Suppressor macrophage treated with lipopolysaccharide for 1 hour (primary cell): ENCODE measurements at regions not wholly inside any gene's neighbourhood (a gene's known extent, or its start where the extent isn't known, plus 50 kb on each side); places are given as distances from the start of the nearest gene placed in this dataset.
"Not testable (repeated sequence)": the region's sequence is repeated elsewhere in the genome, so short reads cannot be mapped to it uniquely, and the experiment has no call there.

Experiments
- DNase-seq, 3 donors: peaks; one replicate each; pipeline ENCODE4 v3.0.0-alpha.2; 2020 to 2022

- DNase-seq, result no peak
Measured at GRCh38 chr1:113269168-113269963, 120.9 kb upstream of the MAGI3 start.

- DNase-seq, result no peak
Measured at GRCh38 chr1:113271039-113271438, 119.3 kb upstream of the MAGI3 start.

GRCh38 chr1:113275083-113275482, 115.2 kb upstream of the MAGI3 start:
- DNase-seq, result peak in 1 of 3 donors; percentile 0

DNA sequence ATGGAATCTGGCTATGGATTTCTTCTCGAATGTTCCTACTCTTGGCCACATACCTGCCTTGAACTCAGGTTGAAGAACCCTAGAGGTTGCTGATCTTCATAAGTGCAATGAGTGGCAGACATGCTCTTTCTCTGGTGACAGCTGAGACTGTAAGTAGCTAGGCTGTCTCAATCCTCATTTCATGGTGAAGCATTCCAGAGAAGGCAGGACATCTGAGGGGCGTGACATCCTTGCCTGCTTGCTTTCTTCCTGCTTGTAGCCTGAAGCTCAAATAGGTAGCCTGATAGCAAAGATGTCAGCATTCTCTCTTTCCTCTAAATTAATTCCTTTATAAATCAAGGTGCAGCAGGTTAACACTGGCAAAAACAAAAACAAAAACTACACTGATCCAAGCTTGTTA, 114.6 kb upstream of the MAGI3 start:
- no peak for DNase-seq

DNA sequence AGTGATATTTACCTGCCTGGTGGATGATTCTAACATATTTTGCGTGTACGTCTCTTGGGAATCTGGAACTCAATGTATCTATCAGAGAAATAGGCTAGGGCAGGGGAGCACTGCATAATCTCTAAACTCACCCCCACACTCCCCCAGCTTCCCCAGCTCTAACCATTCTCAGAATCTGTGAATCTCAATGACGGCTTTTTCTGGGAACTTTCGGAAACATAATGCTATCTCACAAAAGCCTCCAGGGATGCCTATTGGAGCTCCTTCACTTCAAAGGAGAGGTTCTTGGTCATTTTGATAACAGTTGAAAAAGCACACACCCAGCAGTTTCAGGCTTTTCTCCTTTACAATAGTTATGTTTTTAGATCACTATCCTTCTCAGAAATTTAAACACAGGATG, 113.8 kb upstream of the MAGI3 start:
- DNase-seq, result no peak

DNA sequence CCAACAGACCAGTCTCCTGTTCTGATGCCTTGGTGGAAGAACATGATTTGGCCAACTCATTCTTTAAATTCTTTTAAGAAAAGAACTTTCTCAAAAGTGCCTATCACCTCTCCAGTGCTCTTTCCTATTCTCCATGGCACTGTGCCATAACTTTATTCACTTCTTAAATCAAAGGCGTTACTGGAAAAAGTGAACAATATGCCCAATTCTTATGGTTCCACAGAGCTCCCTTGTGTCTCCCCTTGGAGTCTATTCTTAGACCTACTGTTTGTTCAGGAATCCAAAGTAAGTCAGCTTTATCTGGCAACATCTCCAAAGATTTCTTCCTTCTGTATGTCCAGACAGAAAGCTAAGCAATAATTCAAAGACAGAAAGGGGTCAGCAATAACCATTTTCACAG, 111.9 kb upstream of the MAGI3 start:
- DNase-seq, result no peak

GRCh38 chr1:113278777-113279176, 111.5 kb upstream of the MAGI3 start:
- DNase-seq, result no peak

DNA sequence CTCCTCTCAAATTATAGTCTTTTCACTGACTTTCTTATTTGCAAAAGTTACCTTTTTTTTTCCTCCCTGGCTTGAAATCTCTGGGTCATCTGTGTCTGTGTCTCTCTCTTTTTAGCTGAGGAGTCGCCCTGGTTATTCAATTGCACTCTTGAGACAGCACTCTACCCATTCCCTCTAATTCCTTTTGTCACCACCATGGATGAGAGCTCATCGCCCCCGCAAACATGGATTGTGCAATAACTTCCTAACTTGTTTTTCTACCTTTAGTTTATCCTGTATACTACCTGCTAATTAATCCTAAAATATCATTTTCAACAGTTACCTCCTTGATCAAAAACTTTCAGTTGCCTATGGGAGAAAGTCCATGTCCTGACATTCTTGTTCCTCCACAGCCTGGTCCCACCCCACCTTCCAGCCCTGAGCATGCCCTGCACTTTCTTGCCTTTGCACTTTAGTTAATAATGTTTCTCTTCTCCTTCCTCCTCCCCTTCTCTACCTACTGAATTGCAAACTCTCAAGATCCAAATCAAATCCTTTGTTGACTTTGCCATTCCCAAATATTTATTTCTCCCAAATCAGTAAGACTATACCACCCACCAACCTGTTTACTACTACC, 110.4 kb upstream of the MAGI3 start:
- no peak for DNase-seq

DNA sequence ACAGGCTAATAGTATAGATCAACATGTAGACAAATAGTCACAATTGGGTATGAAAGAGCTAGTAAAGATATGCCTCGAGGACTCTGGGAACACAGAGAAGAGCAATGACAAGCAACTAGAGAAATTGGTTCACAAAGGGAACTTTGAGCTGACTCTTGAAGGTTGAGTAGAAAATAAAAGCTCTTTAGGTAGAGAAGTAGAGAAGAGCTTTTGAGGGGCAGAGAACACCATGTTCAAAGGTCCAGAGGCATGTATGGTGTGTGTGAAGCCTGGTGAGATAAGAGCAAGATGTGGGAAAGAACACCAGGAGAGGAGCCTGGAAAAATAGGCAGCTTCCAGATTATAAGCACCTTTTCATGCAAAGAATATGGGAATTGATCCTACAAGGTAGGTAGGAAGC, 109.7 kb upstream of the MAGI3 start:
- no peak for DNase-seq

GRCh38 chr1:113281550-113281949, 108.8 kb upstream of the MAGI3 start:
- no peak for DNase-seq

DNA sequence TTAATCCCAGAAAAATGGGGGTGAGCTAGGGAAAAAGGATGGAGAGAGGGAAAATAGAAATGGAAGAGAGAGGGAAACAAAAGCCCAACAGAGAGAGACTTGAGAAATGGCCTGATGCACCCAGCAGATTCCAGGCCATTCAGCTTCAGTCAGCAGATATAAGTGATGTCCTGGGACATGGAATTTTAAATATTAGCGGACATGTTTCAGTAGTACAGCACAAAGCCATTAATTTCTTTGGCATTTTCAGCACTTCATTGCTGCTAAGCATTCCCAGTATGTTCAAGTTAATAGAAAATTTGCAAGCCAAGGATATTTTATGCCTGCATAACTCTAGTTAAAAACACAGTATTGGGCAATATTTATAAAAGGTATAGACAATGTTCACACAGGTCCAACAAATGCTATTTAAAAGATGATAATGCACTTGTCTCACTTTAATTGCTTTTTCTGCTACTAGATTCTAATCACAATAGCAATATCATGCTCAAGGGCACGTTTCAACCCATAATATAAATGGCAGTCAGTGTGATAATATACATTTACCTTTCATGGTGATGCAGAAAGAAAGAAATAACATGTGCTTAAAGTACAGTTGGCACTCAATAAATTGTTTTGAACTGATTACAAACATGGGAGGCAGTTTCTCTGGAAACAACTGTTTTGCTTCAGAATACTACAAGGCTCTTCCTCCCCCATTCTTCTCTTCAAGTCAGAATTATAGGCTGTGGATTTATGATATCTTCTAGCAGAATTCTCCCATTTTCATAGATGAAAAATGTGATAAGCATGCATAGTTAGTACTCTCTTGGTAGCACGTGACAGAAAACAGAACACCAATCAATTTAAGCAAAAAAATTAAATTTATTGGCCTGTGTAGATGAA, 108.1 kb upstream of the MAGI3 start:
- DNase-seq, result no peak

- no peak for DNase-seq
Measured at GRCh38 chr1:113282893-113283285, 107.4 kb upstream of the MAGI3 start.

GRCh38 chr1:113283914-113284313, 106.4 kb upstream of the MAGI3 start:
- no peak for DNase-seq

GRCh38 chr1:113286156-113286555, 104.2 kb upstream of the MAGI3 start:
- no peak for DNase-seq

DNA sequence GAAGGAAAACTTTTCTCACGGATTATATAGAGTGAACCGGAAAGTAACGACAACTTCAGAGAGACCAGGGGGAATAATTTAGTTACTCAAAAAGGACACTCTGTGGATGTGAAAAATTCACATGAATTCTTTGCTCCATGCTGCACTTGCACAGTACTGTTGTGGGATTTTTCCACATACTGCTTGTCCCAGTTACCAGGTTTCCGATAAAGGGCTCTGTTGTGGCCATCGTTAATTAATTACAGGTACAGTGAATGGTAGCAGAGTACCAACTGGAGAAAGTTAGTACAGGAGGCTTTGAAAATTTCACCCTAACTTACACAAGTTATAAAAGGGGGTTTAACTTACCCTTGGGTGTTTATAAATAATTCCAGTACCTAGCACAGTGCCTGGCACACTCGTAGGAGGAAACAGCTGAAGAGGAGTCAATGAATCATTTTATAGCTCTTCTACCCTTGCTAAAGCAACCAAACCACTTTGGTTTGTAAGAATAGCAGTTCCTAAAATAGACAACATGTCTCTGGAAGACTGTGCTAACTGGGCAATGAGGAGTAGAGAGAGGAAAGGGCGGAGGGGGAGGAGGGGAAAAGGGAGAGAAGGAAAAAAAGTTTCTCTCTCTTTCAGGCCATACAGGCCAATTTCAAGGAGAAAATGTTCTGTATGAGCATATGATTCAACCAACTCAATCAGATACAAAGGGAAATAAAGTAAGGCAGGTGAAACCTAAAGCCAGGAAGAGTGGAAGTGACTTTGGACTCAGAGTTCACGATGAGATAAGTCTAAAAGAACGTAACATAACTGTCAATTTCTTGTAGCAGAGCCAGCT, 98.3 kb upstream of the MAGI3 start:
- no peak for DNase-seq

GRCh38 chr1:113292603-113293255, 97.6 kb upstream of the MAGI3 start:
- DNase-seq, result no peak

DNA sequence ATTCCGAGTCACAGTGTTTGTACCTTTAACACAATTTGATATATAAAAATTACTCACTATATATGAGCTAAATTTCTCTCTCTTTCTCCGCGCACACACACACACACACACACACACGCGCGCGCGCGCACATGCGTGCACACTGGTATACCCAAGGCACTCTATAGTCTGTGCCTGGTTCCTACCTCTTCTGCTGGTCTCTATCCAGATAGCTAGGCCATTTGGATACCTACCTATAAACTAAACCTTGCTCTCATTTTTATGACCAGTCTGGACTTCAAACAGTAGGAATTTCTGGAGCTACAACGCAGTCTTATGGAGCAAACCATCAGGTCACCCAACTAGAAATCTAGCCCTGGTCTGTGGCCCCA, 97.1 kb upstream of the MAGI3 start:
- DNase-seq, result no peak

- no peak for DNase-seq
Measured at GRCh38 chr1:113297749-113298148, 92.6 kb upstream of the MAGI3 start.

DNA sequence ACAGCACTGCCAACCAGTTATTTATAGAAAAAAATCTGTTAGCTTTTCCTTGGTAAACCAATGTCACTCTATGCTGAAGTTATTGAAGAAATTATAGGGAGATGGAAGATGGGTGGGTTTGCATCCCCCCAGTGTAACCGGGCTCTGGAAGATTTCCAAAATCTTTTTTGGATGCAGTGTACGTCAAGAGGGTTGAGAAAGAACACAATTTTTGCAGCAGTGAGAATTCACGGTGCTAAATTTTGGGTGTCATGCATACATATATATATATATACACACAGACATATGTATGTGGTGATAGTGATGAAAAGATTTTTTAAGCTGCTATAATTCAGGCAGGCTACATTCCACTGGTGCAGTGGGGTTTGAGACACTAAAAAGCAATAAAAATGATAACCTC, 91.4 kb upstream of the MAGI3 start:
- DNase-seq, result no peak

- DNase-seq, result no peak
Measured at GRCh38 chr1:113302636-113303035, 87.7 kb upstream of the MAGI3 start.

- no peak for DNase-seq
Measured at GRCh38 chr1:113303267-113303666, 87.0 kb upstream of the MAGI3 start.

GRCh38 chr1:113305029-113305428, 85.3 kb upstream of the MAGI3 start:
- not testable (repeated sequence) for DNase-seq
